ENCODE measurements at regions not wholly inside any gene's neighbourhood (a gene's known extent, or its start where the extent isn't known, plus 50 kb on each side); places are given as distances from the start of the nearest gene placed in this dataset.

- 64 to 74% (median 68%) methylated on average over 3 of the region's 3 CpGs for WGBS, 5 donors
- DNase-seq, result no peak
- peaks cover 0 to 10% (median 6%) of the 10 kb centered on the region in 4 donors for H3K4me1 ChIP-seq
- TF ChIP-seq POLR2A (IDR thresholded peaks at IDR 0.05) (no peak), EP300 (IDR thresholded peaks at IDR 0.05) (no peak), CTCF (IDR thresholded peaks at IDR 0.05) (no peak), POLR2AphosphoS5 (IDR thresholded peaks at IDR 0.05) (no peak)
- no peaks in the 10 kb centered on the region for H3K36me3 ChIP-seq
- no peak overlapping the region for H3K27ac ChIP-seq
- no peaks in the 10 kb centered on the region for H3K9me3 ChIP-seq
- no peak overlapping the region for H3K4me3 ChIP-seq
- H3K27me3 ChIP-seq, result no peaks in the 10 kb centered on the region
- intact Hi-C loops (cut with DNase I; ENCODE audit: low total_unique reads), result no loop called here
Observed at GRCh38 chr6:104521176-104521575, 338.5 kb downstream of the HACE1 start.

- no peaks in the 10 kb centered on the region for H3K36me3 ChIP-seq
- H3K4me1 ChIP-seq, result no peaks in the 10 kb centered on the region
- WGBS, 5 donors, result 83 to 91% (median 85%) methylated on average over 4 of the region's 4 CpGs
- intact Hi-C loops (cut with DNase I; ENCODE audit: low total_unique reads), result no loop called here
- H3K4me3 ChIP-seq, result no peak overlapping the region
- no peak for DNase-seq
- TF ChIP-seq POLR2A (IDR thresholded peaks at IDR 0.05) (no peak), CTCF (IDR thresholded peaks at IDR 0.05) (no peak), POLR2AphosphoS5 (IDR thresholded peaks at IDR 0.05) (no peak), EP300 (IDR thresholded peaks at IDR 0.05) (no peak)
- H3K27ac ChIP-seq, result no peak overlapping the region
- no peaks in the 10 kb centered on the region for H3K9me3 ChIP-seq
- no peaks in the 10 kb centered on the region for H3K27me3 ChIP-seq
Observed at GRCh38 chr6:104519566-104519965, 340.2 kb downstream of the HACE1 start.

- TF ChIP-seq POLR2AphosphoS5 (IDR thresholded peaks at IDR 0.05) (no peak), POLR2A (IDR thresholded peaks at IDR 0.05) (no peak), CTCF (IDR thresholded peaks at IDR 0.05) (no peak)
- H3K9me3 ChIP-seq, result no peaks in the 10 kb centered on the region
- H3K4me3 ChIP-seq, result no peak overlapping the region
- no peaks in the 10 kb centered on the region for H3K36me3 ChIP-seq
- intact Hi-C loops (cut with DNase I; ENCODE audit: low total_unique reads), result no loop called here
- H3K27me3 ChIP-seq, result peaks cover 0 to 5% (median 0%) of the 10 kb centered on the region in 3 donors
- H3K4me1 ChIP-seq, result no peaks in the 10 kb centered on the region
- WGBS, 5 donors, result 55 to 67% (median 64%) methylated on average over 3 of the region's 3 CpGs
- DNase-seq, result no peak
- no peak overlapping the region for H3K27ac ChIP-seq
Observed at GRCh38 chr6:104509355-104509754, 350.4 kb downstream of the HACE1 start.

- no peak for TF ChIP-seq EP300 (IDR thresholded peaks at IDR 0.05)
- TF ChIP-seq POLR2A (IDR thresholded peaks at IDR 0.05), result no peak
- TF ChIP-seq CTCF (IDR thresholded peaks at IDR 0.05), result no peak
- TF ChIP-seq POLR2AphosphoS5 (IDR thresholded peaks at IDR 0.05), result no peak
- H3K27me3 ChIP-seq, result no peaks in the 10 kb centered on the region
- H3K36me3 ChIP-seq, result no peaks in the 10 kb centered on the region
- 40 to 74% (median 47%) methylated on average over 1 of the region's 1 CpG for WGBS, 5 donors
- no peaks in the 10 kb centered on the region for H3K4me1 ChIP-seq
- H3K4me3 ChIP-seq, result no peak overlapping the region
- DNase-seq, result no peak
- no peaks in the 10 kb centered on the region for H3K9me3 ChIP-seq
- no peak overlapping the region for H3K27ac ChIP-seq
- intact Hi-C loops (cut with DNase I; ENCODE audit: low total_unique reads), result no loop called here
Observed at GRCh38 chr6:104506429-104506828, 353.3 kb downstream of the HACE1 start.
